Tibial nerve (tissue), 4 donors: ENCODE measurements at regions not wholly inside any gene's neighbourhood (a gene's known extent, or its start where the extent isn't known, plus 50 kb on each side); places are given as distances from the start of the nearest gene placed in this dataset.

Experiments used
- DNase-seq, 2 donors: peaks; one replicate each; pipeline ENCODE4 v3.0.0-alpha.2; 2019; ENCODE audit warnings: low spot score in 2 of 2
- H3K27ac ChIP-seq, 4 donors: fragments of 200-600 bp; sonication (generic) in 3 of 4; one replicate each; pipeline ENCODE4 v1.5.1; 2017 to 2019; ENCODE audit warnings: mild to moderate bottlenecking in 1 of 4
- H3K27me3 ChIP-seq, 2 donors: fragments of 200-600 bp; sonication (generic) in 1 of 2; one replicate each; pipeline versions ENCODE4 v1.5.1 to v1.6.0; 2017 to 2019
- H3K36me3 ChIP-seq, 3 donors: fragments of 200-600 bp; sonication (generic); one replicate each; pipeline ENCODE4 v1.5.1; 2018 to 2019
- H3K4me1 ChIP-seq, 4 donors: fragments of 200-600 bp; sonication (generic) in 3 of 4; one replicate each; pipeline ENCODE4 v1.5.1; 2017 to 2019
- H3K4me3 ChIP-seq, 4 donors: fragments of 200-600 bp; sonication (generic) in 3 of 4; one replicate each; pipeline ENCODE4 v1.5.1; 2017 to 2019; ENCODE audit warnings: mild to moderate bottlenecking in 1 of 4, moderate library complexity in 1 of 4
- H3K9me3 ChIP-seq, 4 donors: fragments of 200-600 bp; sonication (generic) in 3 of 4; one replicate each; pipeline ENCODE4 v1.5.1; 2017 to 2019
- CTCF ChIP-seq, 5 experiments: fragments of 200-600 bp in 3 of 5; fragments of 450-650 bp in 2 of 5; sonication (generic) in 3 of 5; IDR thresholded peaks; one replicate each; pipeline ENCODE4 v1.5.1; 2016 to 2019; ENCODE audit warnings: antibody characterized with exemption in 5 of 5, mild to moderate bottlenecking in 3 of 5, moderate library complexity in 2 of 5
- EP300 ChIP-seq, 2 donors: sonication (generic); formaldehyde crosslinking; IDR thresholded peaks; one replicate each; pipeline ENCODE4 v1.6.1; 2017; ENCODE audit warnings: antibody characterized with exemption in 2 of 2, mild to moderate bottlenecking in 1 of 2
- POLR2A ChIP-seq, 2 donors: fragments of 450-650 bp; IDR thresholded peaks; one replicate each; pipeline ENCODE4 v1.6.1; 2017; ENCODE audit warnings: antibody characterized with exemption in 2 of 2, mild to moderate bottlenecking in 2 of 2, moderate library complexity in 2 of 2
- WGBS, 2 donors: methylation state at CpG; one replicate each; pipeline ENCODE4 v1.1.5; 2018; 5-methylcytosine and 5-hydroxymethylcytosine counted together

GRCh38 chr5:18483451-18483850 lies 849.2 kb downstream of the TAF11L14 start:
- Histone ChIP-seq H3K9me3 (no peaks in the 10 kb centered on the region), H3K27me3 (no peaks in the 10 kb centered on the region), H3K36me3 (no peaks in the 10 kb centered on the region), H3K4me1 (no peaks in the 10 kb centered on the region), H3K27ac (no peak overlapping the region), H3K4me3 (no peak overlapping the region)
- DNase-seq: no peak
- WGBS, 2 donors: 44 to 50% methylated on average over 3 of the region's 3 CpGs
- no peak for TF ChIP-seq CTCF (IDR thresholded peaks at IDR 0.05)
- no peak for TF ChIP-seq POLR2A (IDR thresholded peaks at IDR 0.05)
- TF ChIP-seq EP300 (IDR thresholded peaks at IDR 0.05): no peak

GRCh38 chr5:18487928-18488480 lies 853.7 kb downstream of the TAF11L14 start:
- DNase-seq: no peak
- H3K27ac ChIP-seq: no peak overlapping the region
- no peaks in the 10 kb centered on the region for H3K9me3 ChIP-seq
- 43 to 45% methylated on average over 4 of the region's 4 CpGs for WGBS, 2 donors
- H3K4me1 ChIP-seq: no peaks in the 10 kb centered on the region
- no peak overlapping the region for H3K4me3 ChIP-seq
- TF ChIP-seq EP300 (IDR thresholded peaks at IDR 0.05) (no peak), POLR2A (IDR thresholded peaks at IDR 0.05) (no peak), CTCF (IDR thresholded peaks at IDR 0.05) (no peak)
- no peaks in the 10 kb centered on the region for H3K36me3 ChIP-seq
- no peaks in the 10 kb centered on the region for H3K27me3 ChIP-seq

GRCh38 chr5:18489703-18490102 lies 855.4 kb downstream of the TAF11L14 start:
- TF ChIP-seq EP300 (IDR thresholded peaks at IDR 0.05) (no peak), CTCF (IDR thresholded peaks at IDR 0.05) (no peak), POLR2A (IDR thresholded peaks at IDR 0.05) (no peak)

GRCh38 chr5:18491349-18491748 lies 857.1 kb downstream of the TAF11L14 start:
- WGBS, 2 donors: 51 to 59% methylated on average over 1 of the region's 1 CpG
- H3K4me3 ChIP-seq: no peak overlapping the region
- H3K27ac ChIP-seq: no peak overlapping the region
- H3K4me1 ChIP-seq: no peaks in the 10 kb centered on the region
- no peaks in the 10 kb centered on the region for H3K36me3 ChIP-seq
- TF ChIP-seq POLR2A (IDR thresholded peaks at IDR 0.05): no peak
- no peak for TF ChIP-seq EP300 (IDR thresholded peaks at IDR 0.05)
- no peak for TF ChIP-seq CTCF (IDR thresholded peaks at IDR 0.05)
- H3K27me3 ChIP-seq: no peaks in the 10 kb centered on the region
- H3K9me3 ChIP-seq: peaks cover 0 to 4% (median 0%) of the 10 kb centered on the region in 4 donors
- no peak for DNase-seq

More at GRCh38 chr5:18489703-18490102, 855.4 kb downstream of the TAF11L14 start:
- no peak overlapping the region for H3K4me3 ChIP-seq
- H3K27me3 ChIP-seq: no peaks in the 10 kb centered on the region
- no peak overlapping the region for H3K27ac ChIP-seq
- no peaks in the 10 kb centered on the region for H3K4me1 ChIP-seq
- DNase-seq: no peak
- H3K9me3 ChIP-seq: no peaks in the 10 kb centered on the region
- 86 to 88% methylated on average over 1 of the region's 1 CpG for WGBS, 2 donors
- no peaks in the 10 kb centered on the region for H3K36me3 ChIP-seq

GRCh38 chr5:18495157-18495556 lies 860.9 kb downstream of the TAF11L14 start:
- Histone ChIP-seq H3K27ac (no peak overlapping the region), H3K4me3 (no peak overlapping the region), H3K9me3 (peaks cover 0 to 11% (median 0%) of the 10 kb centered on the region in 4 donors), H3K27me3 (no peaks in the 10 kb centered on the region), H3K36me3 (no peaks in the 10 kb centered on the region), H3K4me1 (no peaks in the 10 kb centered on the region)
- 77% methylated on average over 1 of the region's 1 CpG for WGBS, 2 donors
- no peak for DNase-seq
- TF ChIP-seq POLR2A (IDR thresholded peaks at IDR 0.05): no peak
- TF ChIP-seq EP300 (IDR thresholded peaks at IDR 0.05): no peak
- no peak for TF ChIP-seq CTCF (IDR thresholded peaks at IDR 0.05)
